HFF-Myc (cell line): ENCODE measurements at regions not wholly inside any gene's neighbourhood (a gene's known extent, or its start where the extent isn't known, plus 50 kb on each side); places are given as distances from the start of the nearest gene placed in this dataset.

Source experiments
- DNase-seq: peaks from one replicate; pipeline ENCODE4 v3.0.0-alpha.2; 2011; ENCODE audit warnings: low read depth; ENCODE audit errors: extremely low read depth
- H3K4me3 ChIP-seq: replicated peaks from 2 replicates; pipeline ENCODE4 v1.5.1; 2011; ENCODE audit warnings: low read depth, mild to moderate bottlenecking, control low read depth, low read length
- TF ChIP-seq, protein P1 (sequence below): IDR thresholded peaks from 2 replicates; pipeline ENCODE4 v1.5.1; 2012; ENCODE audit warnings: mild to moderate bottlenecking, low read depth, low read length, control low read depth; ENCODE audit errors: missing control alignments

DNA sequence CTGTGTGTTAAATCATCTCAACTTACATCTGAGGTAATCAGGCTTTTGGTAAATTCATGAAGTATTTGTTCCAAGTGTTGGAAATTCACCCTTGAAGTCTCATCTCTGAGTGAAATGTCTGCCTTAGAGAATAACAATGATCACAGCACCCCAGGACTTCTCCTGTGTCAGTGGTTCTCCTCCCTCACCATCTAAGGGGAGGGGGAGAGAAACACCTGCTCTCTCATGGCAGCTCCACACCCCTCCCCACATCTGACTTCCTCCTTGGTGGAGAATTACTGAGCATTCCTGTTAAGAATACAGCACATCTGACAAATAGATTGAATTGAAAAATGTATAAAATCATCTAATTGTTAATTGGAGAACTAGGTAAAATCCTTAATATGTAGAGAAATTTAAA lies 532.1 kb downstream of the RNF144A start:
- TF ChIP-seq, protein P1, sequence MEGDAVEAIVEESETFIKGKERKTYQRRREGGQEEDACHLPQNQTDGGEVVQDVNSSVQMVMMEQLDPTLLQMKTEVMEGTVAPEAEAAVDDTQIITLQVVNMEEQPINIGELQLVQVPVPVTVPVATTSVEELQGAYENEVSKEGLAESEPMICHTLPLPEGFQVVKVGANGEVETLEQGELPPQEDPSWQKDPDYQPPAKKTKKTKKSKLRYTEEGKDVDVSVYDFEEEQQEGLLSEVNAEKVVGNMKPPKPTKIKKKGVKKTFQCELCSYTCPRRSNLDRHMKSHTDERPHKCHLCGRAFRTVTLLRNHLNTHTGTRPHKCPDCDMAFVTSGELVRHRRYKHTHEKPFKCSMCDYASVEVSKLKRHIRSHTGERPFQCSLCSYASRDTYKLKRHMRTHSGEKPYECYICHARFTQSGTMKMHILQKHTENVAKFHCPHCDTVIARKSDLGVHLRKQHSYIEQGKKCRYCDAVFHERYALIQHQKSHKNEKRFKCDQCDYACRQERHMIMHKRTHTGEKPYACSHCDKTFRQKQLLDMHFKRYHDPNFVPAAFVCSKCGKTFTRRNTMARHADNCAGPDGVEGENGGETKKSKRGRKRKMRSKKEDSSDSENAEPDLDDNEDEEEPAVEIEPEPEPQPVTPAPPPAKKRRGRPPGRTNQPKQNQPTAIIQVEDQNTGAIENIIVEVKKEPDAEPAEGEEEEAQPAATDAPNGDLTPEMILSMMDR, result no peak
- H3K4me3 ChIP-seq, result no peak overlapping the region
- DNase-seq, result no peak

DNA sequence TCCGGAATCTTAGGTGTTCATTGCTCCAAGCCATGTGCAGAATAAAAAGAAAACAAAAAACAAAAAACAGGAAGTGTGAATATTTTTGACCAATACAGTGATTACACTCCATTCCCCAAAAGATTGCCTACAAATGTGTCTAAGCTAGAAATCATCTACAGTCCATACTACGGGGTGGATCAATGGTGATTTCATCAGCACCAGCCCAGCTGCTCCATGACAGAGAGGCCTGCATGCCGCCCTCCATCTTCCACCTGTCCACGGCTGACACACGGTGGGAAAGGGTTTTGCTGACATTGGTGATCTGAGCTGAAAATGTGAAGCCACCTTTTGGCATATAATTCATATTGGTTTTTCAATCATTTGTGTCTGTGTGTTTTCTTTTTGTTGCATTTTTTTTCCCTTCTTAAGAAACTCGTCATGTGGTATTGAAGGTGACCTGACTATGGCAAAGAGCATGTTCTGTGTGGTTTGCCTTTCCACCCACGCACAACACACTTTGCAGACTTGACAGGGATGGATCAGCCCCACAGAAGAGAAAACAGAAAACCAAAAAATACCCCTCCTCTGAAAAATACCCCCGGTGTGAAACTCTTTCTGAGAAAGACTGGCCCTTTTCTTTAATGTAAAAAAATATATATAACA lies 533.1 kb downstream of the RNF144A start:
- TF ChIP-seq, protein P1, result no peak
- DNase-seq, result no peak

DNA sequence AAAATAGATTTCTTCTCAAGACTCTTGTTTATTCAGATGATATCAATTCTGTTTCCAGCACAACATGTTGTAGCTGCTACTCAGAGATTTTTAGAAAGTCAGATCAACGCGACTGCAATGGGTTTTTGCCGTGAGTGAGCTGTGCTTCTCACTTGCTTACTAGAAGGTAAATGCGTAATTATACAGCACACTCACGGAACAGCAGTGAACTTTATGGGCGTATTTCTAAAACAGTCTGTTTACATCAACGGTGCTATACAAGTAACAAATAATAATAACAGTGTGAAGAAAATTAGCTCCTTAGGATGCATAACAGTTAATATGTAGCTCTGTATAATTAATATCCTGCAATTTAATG lies 533.6 kb downstream of the RNF144A start:
- TF ChIP-seq, protein P1, result no peak
- H3K4me3 ChIP-seq, result no peak overlapping the region
- DNase-seq, result no peak

More for the DNA sequence above, 533.1 kb downstream of the RNF144A start:
- H3K4me3 ChIP-seq, result no peak overlapping the region

DNA sequence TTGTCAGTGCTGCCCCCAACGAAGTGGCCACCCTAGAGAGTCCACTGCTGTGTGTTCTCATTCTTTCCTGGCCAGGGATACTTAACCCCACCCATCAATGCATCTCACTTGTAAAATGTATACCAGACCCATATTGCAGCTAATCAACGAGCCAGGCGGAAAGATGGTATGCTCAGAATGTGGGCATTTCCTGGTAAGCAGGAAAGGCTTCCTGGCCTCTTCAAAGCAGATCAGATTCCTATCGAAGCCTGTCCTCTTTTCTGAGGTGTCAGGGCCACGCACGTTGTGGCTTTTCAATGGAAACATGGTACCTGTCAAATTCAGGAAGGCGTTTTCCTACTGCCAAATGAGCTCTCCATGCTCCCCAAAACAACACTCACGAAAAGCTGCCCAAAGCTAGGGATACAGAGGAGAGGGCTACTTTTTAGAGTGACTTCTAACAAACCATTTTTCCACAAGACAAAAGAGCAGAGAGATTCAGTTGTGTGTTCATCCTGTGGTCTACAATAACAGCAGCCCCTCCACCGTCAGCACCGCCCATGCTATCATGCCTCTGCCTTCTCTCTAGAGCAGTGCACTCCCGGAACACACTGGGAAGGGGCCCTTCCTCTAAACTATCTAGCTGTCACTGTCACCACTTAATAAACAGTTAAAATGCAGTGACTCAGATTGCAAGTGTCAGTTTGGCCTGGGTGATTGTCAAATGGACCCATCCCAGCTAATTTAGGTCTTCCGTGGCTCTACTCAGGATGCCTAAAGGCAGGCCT lies 535.1 kb downstream of the RNF144A start:
- TF ChIP-seq, protein P1, result no peak
- no peak overlapping the region for H3K4me3 ChIP-seq
- no peak for DNase-seq

DNA sequence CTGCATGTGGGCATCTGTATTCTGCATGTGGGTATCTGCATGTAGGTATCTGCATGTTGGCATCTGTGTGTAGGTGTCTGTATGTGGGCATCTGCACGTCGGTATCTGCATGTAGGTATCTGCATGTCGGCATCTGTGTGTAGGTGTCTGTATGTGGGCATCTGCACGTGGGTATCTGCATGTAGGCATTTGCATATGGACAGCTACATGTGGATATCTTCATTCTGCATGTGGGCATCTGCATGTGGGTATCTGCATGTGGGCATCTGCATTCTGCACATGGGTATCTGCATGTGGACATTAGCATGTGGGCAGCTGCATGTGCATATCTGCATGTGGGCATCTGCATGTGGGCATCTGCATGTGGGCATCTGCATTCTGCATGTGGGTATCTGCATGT lies 537.4 kb downstream of the RNF144A start:
- no peak for DNase-seq
- TF ChIP-seq, protein P1, result no peak
- no peak overlapping the region for H3K4me3 ChIP-seq

DNA sequence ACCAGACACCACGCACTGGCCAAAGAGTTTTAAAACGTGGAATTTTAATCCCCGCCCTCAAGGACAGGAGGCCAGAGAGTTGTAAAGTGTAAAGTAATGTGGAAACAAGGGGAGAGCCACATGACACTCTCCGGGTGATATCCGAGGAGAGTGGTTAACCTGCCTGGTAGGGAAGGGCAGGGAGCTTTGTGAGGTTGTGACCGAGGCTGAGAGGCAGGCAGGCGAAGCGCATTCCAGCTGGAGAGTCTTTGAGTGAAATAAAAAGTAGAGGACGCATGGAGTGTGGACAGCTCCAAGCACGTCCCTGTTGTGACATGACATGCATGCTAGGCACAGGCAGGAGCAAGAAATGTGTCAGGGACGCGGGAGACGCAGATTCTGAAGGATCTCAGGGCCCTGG lies 539.5 kb downstream of the RNF144A start:
- TF ChIP-seq, protein P1, result no peak
- H3K4me3 ChIP-seq, result no peak overlapping the region
- DNase-seq, result no peak

DNA sequence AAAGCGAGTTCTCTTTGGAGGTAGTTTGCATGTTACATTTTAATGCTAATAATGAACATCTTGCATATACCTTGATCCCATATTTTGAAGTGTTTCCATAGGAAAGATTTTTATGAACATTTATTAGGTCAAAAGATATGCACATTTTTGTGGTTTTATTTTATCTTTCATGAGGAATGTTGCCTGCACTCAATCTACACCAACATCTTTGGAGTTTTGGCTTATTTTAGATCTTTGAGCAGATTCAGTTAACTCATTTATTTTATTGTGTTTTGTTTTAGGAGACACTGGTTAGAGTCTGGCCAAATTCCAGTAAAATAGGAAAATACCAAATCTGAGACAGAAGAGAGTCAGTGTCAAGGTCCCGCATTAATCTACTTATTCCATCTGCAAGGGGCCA lies 540.9 kb downstream of the RNF144A start:
- H3K4me3 ChIP-seq, result no peak overlapping the region
- TF ChIP-seq, protein P1, result no peak
- no peak for DNase-seq
